HG02610 (cell line): ENCODE measurements at regions not wholly inside any gene's neighbourhood (a gene's known extent, or its start where the extent isn't known, plus 50 kb on each side); places are given as distances from the start of the nearest gene placed in this dataset.
"Not testable (repeated sequence)": the region's sequence is repeated elsewhere in the genome, so short reads cannot be mapped to it uniquely, and the experiment has no call there.

Experiments
- ATAC-seq: cut with Tn5 transposase; IDR thresholded peaks from one replicate; pipeline ENCODE4 v1.9.1; 2021; ENCODE audit warnings: mild to moderate bottlenecking, moderate library complexity; ENCODE audit not compliant: unreplicated experiment

- not testable (repeated sequence) for ATAC-seq
These were observed 113.9 kb upstream of the NBPF26 start for GRCh38 chr1:120609834-120610233.

DNA sequence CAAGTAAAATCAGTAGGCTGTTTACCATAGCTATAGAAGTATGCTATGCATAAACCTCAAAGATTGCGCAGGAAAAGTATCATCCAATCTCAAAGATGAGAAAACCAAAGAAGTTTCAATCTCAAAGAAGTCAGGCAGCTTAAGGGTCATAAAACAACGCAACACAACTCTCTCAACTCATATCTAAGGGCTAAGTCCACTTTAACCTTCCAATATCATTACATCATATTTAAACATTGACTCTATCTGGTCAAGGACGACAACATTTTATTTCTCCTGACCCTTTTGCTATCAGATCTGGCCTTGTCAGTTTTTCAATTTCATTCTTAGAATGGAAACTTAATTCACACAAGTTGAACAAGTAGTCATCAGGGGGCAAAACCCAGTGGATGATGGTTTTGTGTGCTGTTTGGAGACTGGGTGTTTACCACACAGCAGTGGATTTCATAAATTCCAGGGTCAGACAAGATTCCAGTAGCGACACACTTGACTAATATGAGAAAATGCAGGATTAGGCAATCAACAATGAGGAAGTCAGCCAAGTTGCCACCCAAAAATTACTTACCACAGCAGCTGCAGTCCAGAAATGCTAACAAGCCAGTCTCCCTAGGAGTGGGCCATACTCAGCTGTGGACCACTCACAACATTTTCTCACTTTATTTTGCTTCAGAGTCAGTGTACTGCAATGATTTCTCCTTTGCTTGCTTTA is 108.7 kb upstream of the NBPF26 start:
- not testable (repeated sequence) for ATAC-seq

GRCh38 chr1:120617493-120617892 is 106.3 kb upstream of the NBPF26 start:
- not testable (repeated sequence) for ATAC-seq

- not testable (repeated sequence) for ATAC-seq
These were observed 103.7 kb upstream of the NBPF26 start for GRCh38 chr1:120619867-120620692.

DNA sequence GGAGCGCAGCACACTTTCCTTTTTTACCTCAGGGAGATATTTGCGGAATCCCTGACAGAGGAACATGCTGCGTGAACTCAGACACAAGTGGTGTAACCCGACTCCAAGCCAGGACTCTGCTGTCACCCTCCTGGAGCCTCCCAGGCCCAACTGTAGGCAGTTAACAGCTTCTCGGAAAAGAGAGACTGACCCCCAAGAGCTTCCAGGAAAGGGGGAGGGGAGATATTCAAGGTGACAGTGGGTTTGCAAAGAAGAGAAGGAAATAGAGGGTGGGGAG is 103.1 kb upstream of the NBPF26 start:
- not testable (repeated sequence) for ATAC-seq

DNA sequence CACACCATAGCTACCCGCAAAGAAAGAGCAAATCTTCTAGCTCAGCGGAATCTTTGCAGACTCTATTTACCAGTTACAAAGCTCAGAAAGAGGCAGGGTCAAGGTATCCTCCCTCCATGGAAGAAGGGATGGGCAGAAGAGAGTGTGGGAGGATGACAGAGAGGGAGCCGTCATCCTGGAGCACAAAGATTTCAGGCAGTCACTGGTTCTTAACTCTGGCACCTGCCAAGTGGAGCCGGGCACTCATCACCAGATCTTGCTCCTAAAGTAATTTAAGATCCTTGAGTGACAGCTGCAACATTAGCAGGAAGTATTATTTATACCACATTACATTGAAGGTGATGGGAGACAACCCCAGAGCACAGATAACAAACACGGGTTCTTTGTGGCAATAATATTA is 102.5 kb upstream of the NBPF26 start:
- ATAC-seq = not testable (repeated sequence)

- ATAC-seq = not testable (repeated sequence)
These were observed 100.2 kb upstream of the NBPF26 start for GRCh38 chr1:120623539-120623938.

DNA sequence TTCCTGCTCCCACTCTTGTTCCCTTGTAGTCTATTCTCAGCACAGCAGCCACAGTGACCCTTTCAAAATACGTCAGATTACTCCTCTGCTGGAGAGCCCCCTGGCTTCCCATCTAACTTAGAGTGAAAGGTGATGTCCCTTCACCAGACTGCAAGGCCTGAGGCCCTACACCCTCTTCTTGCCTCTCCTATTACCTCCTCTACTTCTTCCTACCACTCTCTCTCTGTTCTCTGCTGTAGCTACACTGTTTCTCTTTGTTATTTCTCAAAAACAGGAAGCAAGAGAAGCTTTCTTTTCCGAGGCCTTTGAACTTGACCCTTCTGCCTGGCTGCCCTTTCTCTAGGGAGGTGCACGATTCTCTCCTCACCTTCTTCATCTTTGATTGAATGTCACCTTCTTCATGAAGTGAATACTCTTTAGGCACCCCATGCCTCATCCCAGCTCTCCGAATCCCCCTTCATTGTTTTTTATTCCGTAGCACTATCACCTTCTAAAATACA is 99.1 kb upstream of the NBPF26 start:
- ATAC-seq = not testable (repeated sequence)

- not testable (repeated sequence) for ATAC-seq
These were observed 93.8 kb upstream of the NBPF26 start for GRCh38 chr1:120629832-120630455.

DNA sequence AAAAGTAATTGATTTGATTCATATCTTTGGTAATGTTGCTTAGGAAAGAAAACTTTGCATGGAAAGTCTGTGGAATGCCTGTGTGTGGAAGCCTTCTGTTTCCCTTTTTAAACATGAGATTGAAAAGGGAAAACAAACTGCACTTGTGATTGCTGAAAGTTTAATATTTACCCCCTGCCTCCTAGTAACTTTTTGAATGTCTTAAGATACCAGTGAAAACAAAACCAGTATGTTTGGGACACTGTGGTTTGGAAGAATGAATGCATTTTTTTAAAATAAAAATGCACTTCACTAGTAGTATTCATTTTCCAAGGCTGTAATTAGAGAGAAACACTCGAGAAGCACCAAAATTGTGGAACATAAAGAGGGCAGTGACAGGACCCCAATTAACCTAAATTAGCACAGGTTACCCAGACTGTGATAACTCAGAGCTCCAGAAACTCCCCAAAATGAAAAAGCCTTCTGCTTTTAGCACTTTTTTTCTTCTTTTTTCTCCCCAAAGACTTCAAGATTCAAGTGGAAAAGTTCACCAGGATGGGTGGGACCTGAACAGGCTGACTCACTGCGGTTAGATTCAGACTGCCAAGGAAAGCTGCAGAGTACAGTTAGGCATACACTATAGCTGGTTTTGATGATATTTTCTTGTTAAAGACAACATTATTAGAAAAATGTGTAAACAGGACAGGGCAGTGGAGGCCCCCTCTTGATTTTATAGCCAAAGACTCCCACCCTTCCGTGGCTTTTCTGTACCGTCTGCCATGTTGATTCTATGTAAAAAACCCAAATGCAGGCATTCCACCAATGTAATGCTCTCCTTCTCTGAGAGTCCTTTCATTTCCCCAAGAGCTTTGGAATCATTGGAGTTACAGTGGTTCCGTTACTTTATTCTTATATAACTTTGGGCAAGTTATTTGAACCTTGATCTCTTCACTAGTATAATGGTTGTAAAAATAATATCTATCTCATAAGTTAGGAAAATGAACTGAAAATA is 88.6 kb upstream of the NBPF26 start:
- not testable (repeated sequence) for ATAC-seq

GRCh38 chr1:120640261-120641013 is 83.3 kb upstream of the NBPF26 start:
- not testable (repeated sequence) for ATAC-seq

DNA sequence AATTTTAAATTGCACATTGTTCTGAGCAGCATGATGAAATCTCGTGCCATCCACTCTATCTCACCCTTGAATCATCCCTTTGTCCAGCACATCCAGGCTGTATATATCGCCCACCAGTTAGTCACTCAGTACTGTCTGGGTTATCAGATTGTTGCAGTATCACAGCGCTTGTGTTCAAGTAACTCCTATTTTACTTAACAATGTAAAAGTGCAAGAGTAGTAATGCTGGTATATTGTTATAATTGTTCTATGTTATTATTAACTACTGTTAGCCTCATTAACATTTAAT is 82.8 kb upstream of the NBPF26 start:
- not testable (repeated sequence) for ATAC-seq

DNA sequence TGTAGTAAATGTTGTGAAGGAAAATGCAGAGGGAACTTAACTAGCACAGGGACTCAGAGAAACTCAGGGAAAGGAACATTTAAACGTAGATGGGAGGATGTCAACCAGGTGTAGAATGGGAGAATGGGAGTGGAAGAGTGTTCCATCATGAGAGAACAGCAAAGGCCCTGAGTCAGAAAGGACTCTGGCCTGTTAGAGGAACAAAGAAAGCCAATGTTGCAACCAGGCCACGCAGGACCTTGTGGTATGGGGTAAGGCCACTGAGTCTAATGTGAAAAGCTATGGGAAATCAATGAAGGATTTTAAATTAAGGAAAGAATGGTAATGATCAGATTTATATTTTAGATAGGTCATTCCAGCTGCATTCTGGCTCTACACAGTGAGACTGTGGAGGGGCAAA is 76.6 kb upstream of the NBPF26 start:
- not testable (repeated sequence) for ATAC-seq

DNA sequence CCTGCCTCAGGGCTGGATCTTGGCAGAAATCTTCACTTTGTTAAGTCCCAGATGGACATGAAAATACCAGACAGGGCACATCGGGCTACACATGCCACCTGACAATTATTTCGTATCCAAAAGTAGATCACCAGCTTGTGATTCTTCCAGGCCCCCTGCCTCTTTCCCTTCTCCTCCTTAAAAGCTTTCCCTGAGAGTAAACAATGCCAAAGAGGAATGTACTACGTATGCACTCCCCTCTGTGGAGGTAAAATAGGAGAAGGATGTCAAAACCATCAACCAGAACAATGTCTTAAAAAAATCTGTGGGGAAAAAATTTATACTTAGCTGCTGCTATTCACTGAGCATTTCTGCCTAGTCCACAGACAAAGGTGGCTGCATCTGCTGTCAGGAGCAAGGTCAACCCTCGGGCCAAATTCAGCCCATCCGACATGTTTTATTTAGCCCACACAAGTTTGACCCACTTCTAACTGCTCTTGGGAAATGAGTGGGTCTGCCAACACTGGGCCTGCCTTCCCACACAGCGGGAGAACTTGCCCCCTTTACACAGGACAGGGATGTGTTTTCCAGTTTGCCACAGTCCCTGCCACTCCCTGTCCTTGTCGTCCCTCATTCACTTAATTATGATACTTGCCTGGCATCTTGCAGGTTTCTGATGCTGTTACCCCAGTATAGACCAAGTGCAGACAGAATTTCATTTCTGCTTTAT is 74.7 kb upstream of the NBPF26 start:
- not testable (repeated sequence) for ATAC-seq

DNA sequence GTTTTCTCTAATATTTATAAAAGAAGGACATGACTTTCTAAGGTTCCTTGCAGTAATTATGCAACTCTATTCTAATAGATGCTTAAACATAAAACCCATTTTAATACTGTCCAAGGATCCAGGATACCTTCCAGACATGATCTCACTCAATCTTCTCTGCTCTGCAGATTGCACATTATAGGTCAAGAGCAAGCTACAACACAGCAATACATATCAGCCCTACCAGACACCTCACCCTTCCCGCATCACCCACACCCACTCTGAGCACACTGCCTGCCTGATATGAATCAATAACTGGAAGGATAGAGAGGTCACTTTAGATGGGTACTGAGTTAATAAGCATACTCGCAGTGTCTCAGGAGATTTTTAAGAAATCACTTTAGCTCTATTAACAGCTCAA is 74.0 kb upstream of the NBPF26 start:
- ATAC-seq = not testable (repeated sequence)

GRCh38 chr1:120654114-120654513 is 69.6 kb upstream of the NBPF26 start:
- not testable (repeated sequence) for ATAC-seq

DNA sequence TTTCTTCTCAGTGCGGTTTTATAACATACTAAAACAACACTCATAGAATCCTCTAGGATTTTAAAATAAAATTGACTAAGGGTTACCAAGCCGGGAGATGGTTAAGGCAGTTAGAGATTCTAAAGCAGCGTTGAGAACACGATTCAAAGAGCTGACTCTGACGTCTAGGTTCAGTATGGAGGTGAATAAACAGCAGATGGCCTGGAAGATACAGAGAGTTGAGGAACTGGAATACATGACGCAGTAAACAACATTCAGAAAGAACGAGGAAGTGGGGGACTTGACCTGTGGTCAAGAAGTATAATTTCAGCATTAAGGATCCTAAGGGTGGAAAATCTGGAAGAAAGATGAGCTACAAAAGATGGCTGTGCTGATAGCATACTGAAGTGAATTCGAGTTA is 68.4 kb upstream of the NBPF26 start:
- not testable (repeated sequence) for ATAC-seq

DNA sequence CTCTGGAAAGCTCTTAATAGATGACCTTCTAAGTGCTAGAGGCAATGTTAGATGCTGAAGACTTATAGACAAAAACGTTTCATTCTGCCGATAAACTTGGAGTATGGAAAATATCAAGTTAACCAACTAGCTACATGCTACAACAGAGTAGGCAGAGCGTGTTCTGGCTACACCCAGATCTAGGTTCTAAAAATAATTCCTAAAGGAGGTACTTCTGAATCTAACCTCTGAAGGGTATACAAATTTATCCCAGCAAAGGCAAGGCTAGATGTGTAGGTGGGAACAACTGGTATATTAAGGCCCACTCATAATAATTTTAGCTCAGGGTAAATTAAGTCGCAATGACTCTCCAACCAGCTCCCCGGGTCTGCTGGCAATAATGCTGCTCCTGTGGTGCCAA is 67.6 kb upstream of the NBPF26 start:
- not testable (repeated sequence) for ATAC-seq

GRCh38 chr1:120657804-120658203 is 65.9 kb upstream of the NBPF26 start:
- ATAC-seq = not testable (repeated sequence)
